NCI-H1092 (cell line): ENCODE measurements at regions not wholly inside any gene's neighbourhood (a gene's known extent, or its start where the extent isn't known, plus 50 kb on each side); places are given as distances from the start of the nearest gene placed in this dataset.
"Not testable (repeated sequence)": the region's sequence is repeated elsewhere in the genome, so short reads cannot be mapped to it uniquely, and the experiment has no call there.

Experiments used
- DNase-seq: peaks from one replicate; lab custom pipeline; 2025; lab: John Stamatoyannopoulos, UW

DNA sequence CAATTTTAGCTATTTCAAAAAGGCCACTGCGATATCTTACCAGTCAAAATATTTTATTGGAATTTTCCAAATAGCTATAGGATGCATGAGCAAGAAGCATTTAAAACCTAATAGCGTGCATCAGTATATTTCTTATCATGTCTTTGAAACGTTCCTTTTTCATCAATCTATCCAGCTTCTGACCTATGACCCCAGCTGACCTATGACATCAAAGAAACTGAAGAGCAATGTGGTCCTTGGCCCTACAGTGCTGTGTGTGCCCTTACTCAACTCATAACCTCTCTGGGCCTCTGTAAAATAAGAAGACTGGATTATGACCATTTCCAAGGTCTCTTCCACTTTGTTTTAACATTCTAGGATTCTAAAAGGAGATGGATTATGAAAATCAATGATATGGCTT lies 118.2 kb downstream of the ZNF22 start:
- DNase-seq: no peak

DNA sequence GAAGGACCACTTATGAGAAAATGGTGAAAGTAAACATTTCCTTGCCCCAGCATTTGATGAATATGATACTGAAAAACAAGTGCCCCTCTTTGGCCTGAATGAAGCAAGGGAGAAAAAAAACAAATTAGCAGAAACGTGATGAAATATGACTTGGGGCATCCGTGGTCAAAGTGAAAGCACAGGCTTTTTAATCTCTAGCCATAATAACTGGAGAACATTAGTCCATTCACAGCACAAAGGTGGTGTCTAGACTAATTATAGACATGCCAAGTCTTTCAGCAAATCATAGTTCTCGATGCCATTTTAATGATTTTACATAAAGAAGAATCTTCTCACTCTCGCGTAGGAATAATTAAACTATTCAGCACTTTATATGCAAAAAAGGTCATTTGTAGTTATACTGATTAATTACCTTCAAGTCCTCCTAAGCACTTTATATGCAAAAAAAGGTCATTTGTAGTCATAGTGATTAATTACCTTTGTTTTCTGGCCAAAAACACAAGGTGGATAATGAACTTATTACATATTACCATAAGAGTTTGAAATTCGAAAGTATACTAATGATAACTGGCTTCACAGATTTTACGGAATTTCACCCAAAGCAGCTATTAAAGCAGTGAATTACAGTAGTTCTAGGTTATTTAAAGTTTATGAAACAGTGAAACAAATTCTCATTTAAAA lies 121.6 kb downstream of the ZNF22 start:
- DNase-seq: not testable (repeated sequence)

DNA sequence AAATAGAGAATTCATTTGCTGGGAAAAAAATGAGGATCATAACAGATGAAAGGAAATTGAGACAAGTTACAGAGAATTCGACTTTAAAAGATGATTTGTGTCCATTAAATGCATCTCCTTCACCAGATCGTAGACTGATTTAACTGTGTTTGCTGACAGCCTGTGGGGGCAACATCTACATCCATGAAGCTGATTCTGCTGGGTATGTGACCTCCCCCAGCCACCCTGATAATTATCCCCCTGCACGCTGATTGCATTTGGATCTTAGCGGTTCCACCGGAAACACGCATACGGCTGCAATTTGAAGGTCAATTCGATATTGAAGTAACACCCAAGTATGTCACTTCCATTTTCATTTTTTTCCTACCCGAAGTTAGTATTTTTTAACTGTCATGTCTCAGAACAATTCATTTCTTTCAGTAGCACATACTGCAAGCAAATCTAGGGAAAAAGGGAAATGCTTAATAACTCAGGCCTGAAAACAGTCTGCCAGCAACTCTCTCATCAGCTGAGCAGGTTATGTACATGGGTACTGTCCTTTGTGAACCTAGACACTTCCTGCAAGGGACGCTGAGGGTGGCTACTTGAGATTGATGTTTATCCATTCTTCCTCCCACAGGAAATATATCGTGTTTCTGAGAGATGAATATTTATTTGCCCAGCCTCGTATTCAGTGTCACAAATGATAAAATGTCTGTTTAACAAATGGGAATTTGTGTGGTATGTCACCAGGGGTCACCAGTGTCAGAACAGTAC lies 134.9 kb downstream of the ZNF22 start:
- no peak for DNase-seq

DNA sequence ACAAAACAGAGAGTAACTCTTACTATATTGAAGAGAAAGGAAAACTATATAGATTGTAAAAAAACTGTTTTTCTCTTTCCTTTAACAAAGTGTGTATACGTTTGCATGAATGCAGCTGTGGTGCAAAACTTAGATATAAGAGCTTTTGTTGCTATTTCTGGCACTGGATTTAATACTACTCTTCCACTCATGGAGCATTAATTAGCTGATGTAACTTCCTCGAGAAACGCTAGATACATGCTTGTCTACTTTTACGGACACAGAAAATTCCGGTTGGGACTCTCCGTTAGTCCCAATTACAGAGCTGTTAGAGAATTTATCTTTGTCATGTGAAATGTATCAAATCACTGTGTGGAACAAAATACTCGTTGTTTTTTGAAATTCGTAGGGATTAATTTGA lies 135.5 kb downstream of the ZNF22 start:
- no peak for DNase-seq

DNA sequence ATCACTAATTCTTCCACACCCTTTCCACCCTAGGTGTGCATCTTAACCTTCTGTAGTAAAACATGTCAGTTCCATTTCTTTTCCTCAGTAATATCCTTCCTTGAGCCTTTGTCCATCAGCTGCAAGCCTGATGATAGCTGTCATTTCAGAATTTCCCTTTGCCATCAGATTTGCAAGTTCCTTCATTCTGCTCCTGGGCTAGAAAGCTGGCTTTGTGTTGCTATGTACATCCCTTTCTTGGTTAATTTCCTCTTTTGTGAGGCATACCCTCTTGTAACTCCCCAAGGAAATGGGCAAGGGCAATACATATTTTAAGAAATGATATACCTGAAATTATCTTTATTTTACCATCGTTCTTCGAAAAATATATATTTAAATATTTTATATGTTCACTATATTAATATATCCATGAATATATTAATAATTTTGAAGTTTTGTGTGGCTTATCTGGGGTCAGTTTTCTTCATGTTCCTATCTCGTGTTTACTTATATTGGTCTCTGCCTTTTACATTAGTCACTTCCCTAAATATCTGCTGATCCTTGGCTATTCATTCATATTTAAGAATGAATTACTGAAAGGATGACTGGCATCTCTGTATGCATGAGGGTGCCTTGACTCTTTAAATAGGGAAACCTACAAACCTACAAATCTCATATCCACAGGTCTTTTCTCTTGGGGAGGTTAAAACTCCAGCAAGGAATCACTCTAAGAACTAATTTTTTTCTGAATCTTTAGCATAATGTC lies 143.8 kb downstream of the ZNF22 start:
- no peak for DNase-seq

DNA sequence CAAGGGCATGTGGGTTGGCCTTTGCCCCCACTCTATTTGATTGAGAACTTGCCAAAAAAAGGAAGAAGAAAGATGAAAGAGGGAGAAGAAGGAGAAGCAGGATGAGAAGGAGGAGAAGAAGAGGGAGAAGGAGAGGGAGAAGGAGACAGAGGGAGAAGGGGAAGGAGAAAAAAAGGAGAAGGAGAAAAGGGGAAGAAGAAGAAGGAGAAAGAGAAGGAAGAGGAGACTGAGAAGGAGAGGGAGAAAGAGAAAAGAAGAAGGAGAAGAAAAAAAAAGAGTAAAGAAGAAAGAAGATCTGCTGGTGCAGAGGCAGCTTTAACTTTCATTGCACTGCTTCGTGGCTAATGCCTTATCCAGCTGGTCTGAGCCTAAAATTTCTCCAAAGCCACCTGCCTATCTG lies 144.4 kb downstream of the ZNF22 start:
- not testable (repeated sequence) for DNase-seq

DNA sequence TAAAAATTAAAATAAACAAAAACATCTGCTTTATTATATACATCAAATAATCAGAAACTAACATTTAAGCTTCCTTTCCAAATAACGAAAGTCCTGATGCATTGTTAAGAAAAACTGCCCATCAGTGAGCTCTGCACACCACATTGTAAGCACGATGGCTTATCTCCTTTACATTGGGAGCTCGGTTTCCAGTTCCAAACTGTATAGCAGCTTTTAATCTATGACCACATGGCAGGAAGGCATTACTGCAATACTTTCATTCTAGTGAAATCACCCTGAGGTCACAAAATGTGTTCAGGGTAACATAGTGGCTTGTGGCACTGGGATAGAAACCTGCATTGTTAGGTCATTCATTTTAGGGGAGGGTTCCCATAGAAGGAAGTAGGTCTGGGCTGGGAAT lies 146.3 kb downstream of the ZNF22 start:
- no peak for DNase-seq

DNA sequence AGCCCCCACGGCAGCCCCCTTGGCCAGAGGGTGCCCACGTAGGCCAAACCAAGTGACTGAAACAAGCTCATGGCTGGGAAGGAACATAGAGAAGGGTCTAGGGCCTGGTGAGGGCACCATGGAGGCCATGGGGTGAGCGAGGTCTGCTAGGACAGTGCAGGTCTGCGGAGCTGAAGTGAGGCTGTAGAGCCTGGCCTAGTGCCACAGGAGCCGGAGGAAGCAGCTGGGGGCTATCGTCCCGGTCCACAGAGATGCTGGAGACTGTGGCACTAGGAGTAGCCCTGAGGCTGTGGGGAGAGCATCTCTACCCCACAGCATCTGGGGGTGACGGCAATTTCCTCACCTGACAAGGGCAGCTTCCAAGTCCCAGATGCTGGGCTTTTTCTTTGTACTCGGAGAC lies 150.3 kb downstream of the ZNF22 start:
- no peak for DNase-seq

DNA sequence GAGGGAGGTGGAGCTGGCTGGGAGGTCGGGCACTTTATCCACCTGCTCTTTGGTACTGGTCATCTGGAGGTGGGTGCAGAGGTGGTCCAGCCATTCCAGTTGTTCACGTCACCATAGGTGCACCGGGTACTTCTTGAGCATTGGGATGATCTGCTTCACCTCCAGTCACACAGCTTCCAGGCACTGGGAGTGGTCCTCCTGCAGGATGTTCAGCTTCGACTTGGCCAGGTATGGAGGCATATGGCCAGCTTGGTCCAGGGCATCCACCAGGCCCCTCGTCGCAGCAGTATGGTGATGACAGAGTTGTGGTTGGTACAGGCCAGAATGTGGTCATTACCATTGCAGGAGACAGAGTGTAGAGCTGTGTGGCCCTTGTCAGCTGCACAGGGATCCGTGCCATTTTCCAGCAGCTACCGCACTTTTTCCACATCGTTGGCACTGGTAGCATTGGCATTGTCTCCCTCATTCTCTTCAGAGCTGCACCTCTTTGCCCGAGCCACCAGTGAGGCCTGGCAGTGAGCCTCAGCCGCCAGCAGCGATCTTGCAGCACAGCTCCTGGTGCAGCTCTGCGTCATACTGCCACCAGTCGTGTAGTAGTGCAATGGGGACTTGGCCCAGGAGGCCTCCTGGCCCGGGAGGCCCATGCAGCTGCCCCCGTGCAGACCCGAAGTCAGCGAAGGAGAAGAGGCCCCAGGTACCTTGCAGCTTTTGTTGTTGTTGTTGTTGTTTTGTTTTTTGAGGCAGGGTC lies 150.9 kb downstream of the ZNF22 start:
- DNase-seq: no peak

DNA sequence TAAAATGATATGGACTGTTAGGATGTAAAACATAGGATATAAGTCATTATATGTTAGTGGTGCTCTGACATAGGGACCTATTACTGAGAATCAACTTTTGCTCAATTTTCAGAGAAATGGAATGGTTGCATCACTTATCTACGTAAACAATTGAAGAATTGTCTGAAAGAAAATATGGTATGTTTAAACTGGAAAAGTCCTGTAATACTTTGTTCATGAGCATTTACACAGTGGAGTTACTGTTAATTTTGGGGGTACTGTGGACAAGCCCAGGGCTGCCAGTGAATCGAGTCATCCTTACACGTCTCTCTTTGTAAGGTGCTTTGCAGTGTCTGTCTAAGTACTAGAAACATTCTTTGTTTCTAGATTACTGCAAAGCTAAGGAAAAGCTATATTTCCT lies 152.0 kb downstream of the ZNF22 start:
- no peak for DNase-seq

DNA sequence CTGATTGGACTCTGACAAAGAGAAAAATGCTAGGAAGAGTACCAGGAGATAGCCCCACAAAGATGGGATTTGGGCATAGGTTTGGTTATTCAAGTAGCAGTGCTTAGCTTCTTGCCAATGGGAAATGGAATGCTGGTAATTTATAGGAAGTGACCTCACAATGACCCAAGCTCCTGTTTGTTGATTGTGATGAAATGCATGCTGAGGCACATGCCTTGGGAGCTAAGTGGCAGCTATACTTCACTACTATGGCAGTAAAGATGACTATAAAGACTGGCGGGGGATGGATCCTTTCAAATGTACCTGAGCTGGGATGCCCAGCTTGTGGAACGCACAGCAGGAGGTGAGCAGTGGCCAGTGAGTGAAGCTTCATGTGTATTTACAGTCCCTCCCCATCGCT lies 153.8 kb downstream of the ZNF22 start:
- no peak for DNase-seq

DNA sequence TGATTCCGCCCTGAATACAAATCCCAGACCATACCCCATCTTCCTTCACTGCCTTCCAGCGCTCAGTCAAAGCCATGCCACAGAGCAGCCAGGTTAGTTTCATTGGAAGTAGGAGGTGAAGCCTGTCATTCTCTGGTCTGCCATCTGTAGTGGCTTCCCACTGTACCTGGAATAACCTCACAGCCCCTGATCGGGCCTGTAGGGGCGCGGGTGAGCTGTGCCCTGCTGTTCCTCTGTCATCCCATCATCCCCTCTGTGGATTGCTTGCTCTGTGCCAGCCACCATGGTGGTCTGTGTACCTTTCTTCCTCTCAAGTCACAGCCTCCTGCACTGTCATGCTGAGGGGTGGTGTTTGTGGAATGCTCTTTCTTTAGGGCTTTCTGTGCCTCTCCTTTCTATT lies 155.1 kb downstream of the ZNF22 start:
- DNase-seq: no peak

DNA sequence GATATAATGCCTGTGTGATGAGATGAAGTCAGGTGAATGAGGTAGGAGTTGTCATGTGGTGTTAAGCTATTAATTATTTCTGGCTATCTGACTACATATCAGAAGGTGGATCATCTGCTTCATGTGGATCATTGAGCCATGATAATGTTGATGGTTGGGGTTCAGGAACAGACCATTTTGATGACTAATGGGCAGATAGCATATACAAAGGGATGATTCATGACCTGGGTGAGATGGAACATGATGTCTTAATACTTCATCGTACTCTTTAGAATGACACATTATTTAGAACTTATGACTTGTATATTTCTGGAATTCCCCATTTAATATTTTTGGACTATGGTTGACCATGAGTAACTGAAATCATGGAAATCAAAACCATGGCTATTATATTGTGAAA lies 155.1 kb downstream of the OR13A1 start:
- DNase-seq: no peak

DNA sequence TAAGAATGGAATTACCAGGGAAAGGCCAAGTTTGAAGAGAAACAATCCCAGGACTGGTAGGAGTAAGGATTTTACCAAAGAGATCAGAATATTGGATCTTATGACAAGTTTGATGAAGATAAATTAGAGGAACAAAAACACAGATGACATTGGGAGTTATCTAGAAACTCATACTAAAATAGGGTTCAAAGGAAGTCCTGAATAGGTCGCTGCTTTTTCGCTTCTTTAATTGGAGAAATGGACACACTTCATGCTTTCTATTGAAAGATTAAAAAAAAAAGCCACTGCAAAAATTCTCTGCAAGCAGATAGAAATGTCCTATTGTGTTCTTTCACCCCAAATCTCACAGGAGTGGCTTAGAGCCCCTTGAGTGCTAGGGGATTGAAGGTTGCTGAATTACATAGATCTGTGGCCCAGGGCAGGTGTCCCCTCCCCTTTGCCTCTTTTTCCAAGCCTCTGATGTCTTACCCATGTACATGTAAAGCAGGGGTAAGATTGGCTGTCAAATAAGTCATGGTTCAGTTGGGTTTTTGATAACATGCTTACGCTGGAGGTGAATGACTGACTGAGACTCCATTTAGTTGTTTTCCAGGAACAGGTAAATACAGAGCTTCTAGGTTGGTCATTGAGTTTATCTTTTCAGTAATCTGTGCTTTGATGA lies 152.0 kb downstream of the OR13A1 start:
- no peak for DNase-seq

DNA sequence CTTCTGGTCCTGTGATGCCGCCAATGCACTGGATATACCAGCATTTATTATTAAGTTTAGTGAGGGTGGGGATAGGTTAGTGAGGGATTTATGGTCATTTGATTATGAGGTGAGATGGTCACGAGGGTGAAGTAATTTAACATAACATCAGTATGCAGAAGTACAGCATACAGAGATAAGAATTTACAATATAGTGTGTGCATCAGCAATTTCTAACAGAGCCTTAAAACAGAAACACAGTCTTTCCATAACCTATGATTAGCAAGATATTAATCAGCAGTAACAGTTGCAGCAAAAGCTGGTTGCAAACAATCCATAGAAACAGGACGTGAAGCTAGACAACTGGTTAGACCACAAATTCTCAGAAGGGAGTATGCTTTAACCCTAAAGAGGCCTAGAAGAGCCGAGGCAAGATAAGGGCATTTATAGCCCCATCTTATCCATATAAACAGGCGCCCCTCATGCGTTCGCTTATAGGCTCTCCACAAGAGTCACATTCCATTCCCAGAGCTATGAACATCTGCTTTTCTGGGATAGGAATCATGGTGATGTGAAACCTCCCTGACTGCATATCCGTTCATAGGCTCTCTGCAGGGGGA lies 139.8 kb downstream of the OR13A1 start:
- DNase-seq: not testable (repeated sequence)

DNA sequence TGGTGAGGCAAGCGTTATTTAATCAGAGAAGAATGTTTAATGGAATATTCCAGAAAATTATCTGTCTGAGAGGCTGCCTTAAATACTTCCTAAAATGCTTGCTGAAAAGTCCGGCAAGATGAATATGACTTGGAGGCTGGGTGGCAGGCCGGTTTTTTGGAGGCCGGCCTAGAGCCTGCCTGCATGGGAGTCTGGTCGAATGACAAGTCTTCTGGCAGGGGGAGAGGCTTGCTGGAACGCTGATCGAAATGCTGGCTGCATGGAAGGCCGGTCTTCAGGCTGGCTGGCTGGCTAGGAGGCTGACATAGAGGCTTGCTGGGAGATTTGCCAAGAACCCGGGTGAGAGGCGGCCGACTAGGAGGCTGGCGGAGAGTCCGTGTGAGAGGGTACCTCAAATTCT lies 135.7 kb downstream of the OR13A1 start:
- DNase-seq: no peak

DNA sequence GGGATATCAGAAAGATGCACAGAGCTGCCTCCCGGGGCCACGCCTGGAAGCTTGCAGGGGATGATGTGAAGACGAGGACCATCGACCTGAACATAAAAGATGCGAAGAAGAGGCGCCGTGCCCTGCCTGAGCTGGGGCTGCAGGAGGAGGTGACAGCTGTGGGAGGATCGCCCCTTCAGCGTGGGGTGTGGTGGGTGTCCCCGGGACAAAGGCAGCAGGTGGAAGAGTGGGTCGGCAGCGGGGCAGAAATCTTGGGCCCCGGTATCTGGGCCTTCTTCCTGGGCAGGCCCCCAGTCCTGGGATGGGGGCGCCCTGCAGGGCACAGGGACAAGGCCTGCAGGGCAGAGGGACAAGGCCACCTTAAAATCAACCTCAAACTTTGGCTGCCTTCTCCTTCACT lies 134.9 kb downstream of the OR13A1 start:
- no peak for DNase-seq

DNA sequence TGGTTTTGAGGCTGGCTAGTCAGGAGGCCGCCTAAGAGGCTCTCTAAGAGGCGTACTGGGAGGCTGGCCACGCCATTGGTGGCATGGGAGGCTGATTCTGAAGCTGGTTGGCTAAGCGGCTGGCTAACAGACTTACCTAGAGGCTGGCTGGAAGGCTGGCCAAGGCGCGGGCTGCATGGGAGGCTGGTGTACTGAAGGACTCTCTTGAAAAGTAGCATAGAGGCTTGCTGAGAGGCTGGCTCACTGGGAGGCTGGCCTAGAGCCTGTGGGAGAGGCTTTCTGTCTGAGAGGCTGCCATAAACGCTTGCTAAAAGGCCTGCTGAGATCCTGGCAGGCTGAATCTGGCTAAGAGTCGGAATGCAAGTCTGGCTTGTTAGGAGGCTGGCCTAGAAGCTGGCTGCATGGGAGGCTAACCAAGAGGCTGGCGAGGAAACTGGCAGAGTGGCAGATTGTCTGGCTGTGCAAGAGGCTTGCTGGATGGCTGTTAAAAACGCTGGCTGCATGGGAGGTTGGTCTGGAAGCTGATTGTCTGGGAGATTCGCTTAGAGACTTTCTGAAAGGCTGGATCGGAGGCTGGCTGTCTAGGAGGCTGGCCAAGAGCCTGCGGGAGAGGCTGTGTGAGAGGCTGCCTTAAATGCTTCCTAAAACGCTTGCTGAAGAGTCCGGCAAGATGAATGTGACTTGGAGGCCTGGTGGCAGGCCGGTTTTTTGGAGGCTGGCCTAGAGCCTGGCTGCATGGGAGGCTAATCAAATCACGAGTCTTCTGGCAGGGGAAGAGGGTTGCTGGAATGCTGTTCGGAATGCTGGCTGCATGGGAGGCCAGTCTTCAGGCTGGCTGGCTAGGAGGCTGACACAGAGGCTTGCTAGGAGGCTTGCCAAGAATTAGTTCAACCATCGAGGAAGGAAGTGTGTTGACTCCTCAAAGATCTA lies 134.2 kb downstream of the OR13A1 start:
- no peak for DNase-seq

DNA sequence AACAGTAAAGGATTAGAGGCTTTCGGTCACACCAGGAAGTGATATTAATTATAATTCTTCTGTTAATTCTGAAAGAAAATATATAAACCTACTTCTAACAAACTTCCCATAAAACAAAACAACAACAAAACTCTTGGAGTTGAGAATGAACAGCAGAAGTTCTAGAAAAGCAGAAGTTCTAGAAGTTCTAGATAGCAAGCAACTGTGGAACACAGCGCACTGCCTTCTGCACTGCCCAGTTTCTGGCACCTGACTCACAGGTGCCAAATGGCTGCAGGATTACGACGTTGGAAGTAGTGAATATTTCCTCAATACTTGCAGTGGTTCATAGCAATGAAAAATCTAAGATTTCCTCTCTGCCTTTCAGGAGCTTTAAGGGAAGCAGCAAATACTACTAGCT lies 132.2 kb downstream of the OR13A1 start:
- DNase-seq: no peak

DNA sequence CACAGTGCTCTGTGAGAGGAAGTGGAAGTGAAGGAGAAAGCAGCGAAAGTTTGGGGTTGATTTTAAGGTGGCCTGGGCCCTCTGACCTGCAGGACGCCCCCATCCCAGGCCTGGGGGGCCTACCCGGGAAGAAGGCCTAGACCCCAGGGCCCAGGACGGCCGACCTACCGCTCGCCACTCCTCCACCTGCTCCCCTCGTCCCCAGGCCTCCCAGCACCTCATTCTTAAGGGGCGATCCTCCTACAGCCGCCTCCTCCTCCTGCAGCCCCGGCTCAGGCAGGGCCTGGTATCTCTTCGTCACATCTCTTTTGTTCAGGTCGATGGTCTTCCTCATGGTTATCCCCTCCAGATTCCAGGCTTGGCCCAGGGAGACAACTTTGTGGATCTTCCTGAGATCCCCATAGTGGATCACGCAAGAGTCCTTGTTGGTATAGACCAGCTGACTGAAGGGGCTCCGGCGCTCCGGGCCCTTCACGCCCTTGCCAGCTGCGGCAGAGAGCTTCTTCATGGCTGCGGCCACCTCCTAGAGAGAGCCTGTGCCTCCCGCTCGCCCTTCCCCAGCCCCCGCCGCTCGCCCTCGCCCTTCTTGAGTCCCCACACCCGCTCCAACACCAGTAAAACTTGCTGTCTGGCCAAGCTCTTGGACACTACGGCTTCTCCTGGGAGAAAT lies 117.5 kb downstream of the OR13A1 start:
- no peak for DNase-seq
